Osteocyte (in vitro differentiated cells): ENCODE measurements at regions not wholly inside any gene's neighbourhood (a gene's known extent, or its start where the extent isn't known, plus 50 kb on each side); places are given as distances from the start of the nearest gene placed in this dataset.

Experiments
- DNase-seq: peaks from one replicate; pipeline ENCODE4 v3.0.0; 2021; ENCODE audit warnings: mixed read lengths; ENCODE audit not compliant: unreplicated experiment; ENCODE audit errors: extremely low spot score
- H3K27ac Mint-ChIP-seq: one replicate; pipeline ENCODE4 v1.8.0; 2021; ENCODE audit warnings: mild to moderate bottlenecking, mixed read lengths; ENCODE audit not compliant: unreplicated experiment
- H3K27me3 Mint-ChIP-seq: one replicate; pipeline ENCODE4 v1.8.0; 2021; ENCODE audit warnings: mixed read lengths; ENCODE audit not compliant: unreplicated experiment
- H3K36me3 Mint-ChIP-seq: one replicate; pipeline ENCODE4 v1.8.0; 2021; ENCODE audit warnings: mixed read lengths; ENCODE audit not compliant: unreplicated experiment
- H3K4me1 Mint-ChIP-seq: one replicate; pipeline ENCODE4 v1.8.0; 2021; ENCODE audit warnings: mixed read lengths; ENCODE audit not compliant: unreplicated experiment
- H3K4me3 Mint-ChIP-seq: one replicate; pipeline ENCODE4 v1.8.0; 2021; ENCODE audit warnings: mild to moderate bottlenecking, moderate library complexity, mixed read lengths; ENCODE audit not compliant: unreplicated experiment
- H3K9me3 Mint-ChIP-seq: one replicate; pipeline ENCODE4 v1.8.0; 2021; ENCODE audit warnings: mixed read lengths; ENCODE audit not compliant: unreplicated experiment
- TF ChIP-seq, protein P1 (sequence below): fragments of 200-600 bp; sonication (generic); IDR thresholded peaks from 2 replicates; pipeline ENCODE4 v1.5.0; 2021; ENCODE audit warnings: antibody characterized with exemption, mild to moderate bottlenecking, moderate library complexity

DNA sequence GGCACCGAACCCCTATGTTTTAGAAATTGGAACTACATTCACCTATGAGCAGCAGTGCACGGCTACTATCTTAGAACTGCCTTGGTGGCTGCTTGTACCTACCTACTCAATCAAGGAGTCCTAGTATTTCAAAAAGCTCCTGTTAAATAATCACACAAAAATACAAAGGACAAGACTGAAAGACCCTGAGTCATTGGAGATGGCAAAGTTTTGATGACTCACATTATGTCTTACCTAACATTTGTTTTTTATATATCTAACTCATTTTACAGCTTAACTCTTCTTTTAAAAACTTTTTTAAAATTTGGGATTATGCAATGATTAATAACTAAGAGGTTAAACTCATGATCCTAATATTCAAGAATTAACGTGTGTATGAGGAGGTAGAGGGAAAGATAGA lies 1206.0 kb upstream of the TMPRSS15 start:
- no peak for DNase-seq
- TF ChIP-seq, protein P1, sequence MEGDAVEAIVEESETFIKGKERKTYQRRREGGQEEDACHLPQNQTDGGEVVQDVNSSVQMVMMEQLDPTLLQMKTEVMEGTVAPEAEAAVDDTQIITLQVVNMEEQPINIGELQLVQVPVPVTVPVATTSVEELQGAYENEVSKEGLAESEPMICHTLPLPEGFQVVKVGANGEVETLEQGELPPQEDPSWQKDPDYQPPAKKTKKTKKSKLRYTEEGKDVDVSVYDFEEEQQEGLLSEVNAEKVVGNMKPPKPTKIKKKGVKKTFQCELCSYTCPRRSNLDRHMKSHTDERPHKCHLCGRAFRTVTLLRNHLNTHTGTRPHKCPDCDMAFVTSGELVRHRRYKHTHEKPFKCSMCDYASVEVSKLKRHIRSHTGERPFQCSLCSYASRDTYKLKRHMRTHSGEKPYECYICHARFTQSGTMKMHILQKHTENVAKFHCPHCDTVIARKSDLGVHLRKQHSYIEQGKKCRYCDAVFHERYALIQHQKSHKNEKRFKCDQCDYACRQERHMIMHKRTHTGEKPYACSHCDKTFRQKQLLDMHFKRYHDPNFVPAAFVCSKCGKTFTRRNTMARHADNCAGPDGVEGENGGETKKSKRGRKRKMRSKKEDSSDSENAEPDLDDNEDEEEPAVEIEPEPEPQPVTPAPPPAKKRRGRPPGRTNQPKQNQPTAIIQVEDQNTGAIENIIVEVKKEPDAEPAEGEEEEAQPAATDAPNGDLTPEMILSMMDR, result no peak
- Mint-ChIP-seq H3K27me3 (peaks cover 4% of the 10 kb centered on the region), H3K27ac (no peak overlapping the region), H3K9me3 (no peaks in the 10 kb centered on the region), H3K4me3 (no peak overlapping the region), H3K36me3 (no peaks in the 10 kb centered on the region), H3K4me1 (no peaks in the 10 kb centered on the region)

DNA sequence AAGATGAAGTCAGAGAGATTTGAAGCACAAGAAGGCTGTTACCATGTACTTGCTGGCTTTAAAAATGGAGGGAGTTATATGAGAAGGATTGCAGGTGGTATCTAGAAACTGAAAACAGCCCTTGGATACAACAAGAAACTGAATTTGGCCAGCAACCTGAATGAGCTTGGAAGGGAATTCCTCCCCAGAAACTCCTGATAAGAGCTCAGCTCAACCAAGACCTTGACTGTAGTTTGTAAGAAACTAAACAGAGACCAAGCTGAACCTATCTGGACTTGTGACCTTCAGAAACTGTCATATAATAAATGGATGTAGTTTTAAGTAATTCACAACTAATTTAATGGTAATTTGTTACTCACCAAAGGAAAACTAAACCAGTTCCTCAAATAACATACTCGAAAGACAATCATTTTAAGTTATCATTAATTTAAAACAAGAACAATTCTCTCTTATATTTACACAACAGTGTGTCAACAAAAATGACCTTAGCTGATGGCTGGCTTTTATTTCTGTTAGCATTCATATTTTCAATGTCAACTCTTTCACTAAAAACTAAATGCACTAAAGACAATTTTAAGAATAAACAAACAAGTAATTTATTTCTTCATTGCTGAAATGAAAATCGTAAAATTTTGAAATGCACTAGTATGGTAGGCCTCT lies 1218.4 kb upstream of the TMPRSS15 start:
- Mint-ChIP-seq H3K9me3 (peaks cover 4% of the 10 kb centered on the region), H3K4me3 (no peak overlapping the region), H3K4me1 (peaks cover 4% of the 10 kb centered on the region), H3K36me3 (no peaks in the 10 kb centered on the region), H3K27ac (no peak overlapping the region), H3K27me3 (no peaks in the 10 kb centered on the region)
- TF ChIP-seq, protein P1, result no peak
- DNase-seq, result no peak

DNA sequence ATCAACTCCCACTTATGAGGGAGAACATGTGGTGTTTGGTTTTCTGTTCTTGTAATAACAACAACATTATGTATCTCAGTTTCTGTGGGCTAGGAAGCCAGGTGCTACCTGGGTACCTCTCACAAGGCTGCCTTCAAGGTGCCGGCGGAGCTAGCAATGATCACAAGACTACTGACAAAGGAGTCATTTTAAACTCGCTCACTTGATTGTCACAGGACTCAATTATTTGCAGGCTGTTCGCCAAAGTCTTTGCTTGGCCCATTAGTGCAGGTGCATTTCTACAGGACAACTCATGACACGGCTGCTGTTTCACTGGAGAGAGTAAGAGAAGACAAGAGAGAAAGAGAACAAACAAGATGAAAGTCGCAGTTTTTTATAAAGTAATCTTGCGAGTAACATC lies 1237.4 kb upstream of the TMPRSS15 start:
- Mint-ChIP-seq H3K4me1 (no peaks in the 10 kb centered on the region), H3K27me3 (no peaks in the 10 kb centered on the region), H3K27ac (no peak overlapping the region), H3K4me3 (no peak overlapping the region), H3K36me3 (no peaks in the 10 kb centered on the region), H3K9me3 (peaks cover 6% of the 10 kb centered on the region)
- no peak for DNase-seq
- TF ChIP-seq, protein P1, result no peak

DNA sequence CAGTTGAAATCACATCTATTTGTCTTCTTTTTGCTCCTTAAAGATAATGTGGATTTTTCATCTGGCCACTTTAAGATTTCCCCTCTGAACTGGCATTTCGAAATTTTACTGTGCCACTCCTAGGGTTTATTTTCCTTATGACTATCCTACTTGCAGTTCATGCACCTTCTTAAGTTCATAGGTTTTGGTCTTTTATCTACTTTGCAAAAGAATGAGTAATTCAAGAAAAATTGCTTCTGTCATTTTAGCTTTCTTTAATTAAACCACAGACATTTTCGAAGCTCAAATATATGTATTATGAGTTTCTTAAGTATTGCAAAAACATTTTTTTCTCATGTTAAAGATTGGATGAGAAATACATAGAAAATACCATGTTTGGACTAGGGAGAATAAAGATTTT lies 1244.8 kb upstream of the TMPRSS15 start:
- no peaks in the 10 kb centered on the region for H3K36me3 Mint-ChIP-seq
- no peak for DNase-seq
- no peak overlapping the region for H3K27ac Mint-ChIP-seq
- H3K9me3 Mint-ChIP-seq, result peaks cover 4% of the 10 kb centered on the region
- peaks cover 5% of the 10 kb centered on the region for H3K4me1 Mint-ChIP-seq
- TF ChIP-seq, protein P1, result no peak
- H3K27me3 Mint-ChIP-seq, result no peaks in the 10 kb centered on the region
- H3K4me3 Mint-ChIP-seq, result no peak overlapping the region

DNA sequence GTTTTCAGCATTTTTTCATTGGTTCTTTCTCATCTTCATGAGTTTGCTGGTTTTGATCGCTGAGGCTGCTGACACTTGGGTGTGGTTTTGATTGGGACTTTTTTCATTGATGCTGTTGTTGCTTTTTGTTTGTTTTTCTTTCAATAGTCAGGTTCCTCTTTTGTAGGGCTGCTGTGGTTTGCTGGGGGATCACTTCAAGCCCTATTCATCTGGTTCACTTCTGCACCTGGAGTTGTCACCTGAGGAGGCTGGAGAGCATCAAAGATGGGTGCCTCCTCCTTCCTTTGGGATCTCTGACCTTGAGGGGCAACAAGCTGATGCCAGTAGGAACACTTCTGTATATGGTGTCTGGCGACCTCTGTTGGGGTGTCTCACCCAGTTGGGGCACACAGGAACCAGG lies 1279.9 kb upstream of the TMPRSS15 start:
- Mint-ChIP-seq H3K27me3 (no peaks in the 10 kb centered on the region), H3K4me3 (no peak overlapping the region), H3K36me3 (no peaks in the 10 kb centered on the region), H3K4me1 (no peaks in the 10 kb centered on the region), H3K27ac (no peak overlapping the region), H3K9me3 (peaks cover 10% of the 10 kb centered on the region)
- TF ChIP-seq, protein P1, result no peak
- DNase-seq, result no peak
